Kidney tubule cell (primary cell): ENCODE measurements at regions not wholly inside any gene's neighbourhood (a gene's known extent, or its start where the extent isn't known, plus 50 kb on each side); places are given as distances from the start of the nearest gene placed in this dataset.

Experiments
- DNase-seq: peaks from one replicate; pipeline ENCODE4 v3.0.0-alpha.2; 2018; ENCODE audit warnings: low spot score

DNA sequence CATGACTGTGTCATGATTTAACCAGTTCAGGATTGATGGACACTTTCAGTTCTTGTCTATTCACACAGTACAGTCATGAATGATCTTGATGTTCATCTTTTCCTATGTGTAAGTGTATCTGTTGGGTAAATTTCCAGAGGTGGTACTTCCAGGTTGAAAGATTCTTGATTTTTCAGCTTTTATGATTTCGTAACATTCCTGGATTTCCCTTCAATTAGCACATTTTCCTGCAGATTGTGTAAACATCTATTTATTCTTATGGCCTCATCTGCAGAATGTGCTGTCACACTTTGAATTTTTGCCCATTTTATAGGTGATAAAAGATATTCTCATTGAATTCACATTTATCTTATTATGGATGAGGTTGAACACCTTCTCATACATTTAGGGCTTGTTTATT, 222.0 kb upstream of the FOXQ1 start:
- DNase-seq: no peak

DNA sequence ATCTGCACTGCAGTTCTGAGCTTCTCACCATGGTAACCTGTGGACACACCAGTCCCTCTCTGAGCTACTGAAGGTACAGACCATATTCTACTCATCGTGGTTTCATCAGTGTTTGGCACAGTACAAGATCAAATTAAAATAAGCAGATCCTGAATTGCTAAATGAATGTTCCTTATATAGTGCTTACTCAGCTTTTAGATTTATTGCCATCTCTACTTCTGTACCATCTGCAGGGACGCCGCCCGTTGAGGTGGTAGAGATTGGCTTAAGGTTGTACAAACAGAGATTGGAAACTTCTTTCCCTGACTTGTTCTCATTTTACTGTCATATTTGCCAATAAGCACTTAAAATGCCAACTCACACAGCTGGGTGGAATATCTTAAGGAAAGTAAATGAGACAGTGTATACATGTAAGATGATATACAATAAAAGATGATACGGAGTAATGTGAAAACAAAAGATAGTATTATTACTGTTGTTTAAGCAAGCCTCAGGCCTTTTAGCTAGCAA, 223.4 kb upstream of the FOXQ1 start:
- DNase-seq: no peak

GRCh38 chr6:1087154-1087843, 224.6 kb upstream of the FOXQ1 start:
- DNase-seq: no peak

DNA sequence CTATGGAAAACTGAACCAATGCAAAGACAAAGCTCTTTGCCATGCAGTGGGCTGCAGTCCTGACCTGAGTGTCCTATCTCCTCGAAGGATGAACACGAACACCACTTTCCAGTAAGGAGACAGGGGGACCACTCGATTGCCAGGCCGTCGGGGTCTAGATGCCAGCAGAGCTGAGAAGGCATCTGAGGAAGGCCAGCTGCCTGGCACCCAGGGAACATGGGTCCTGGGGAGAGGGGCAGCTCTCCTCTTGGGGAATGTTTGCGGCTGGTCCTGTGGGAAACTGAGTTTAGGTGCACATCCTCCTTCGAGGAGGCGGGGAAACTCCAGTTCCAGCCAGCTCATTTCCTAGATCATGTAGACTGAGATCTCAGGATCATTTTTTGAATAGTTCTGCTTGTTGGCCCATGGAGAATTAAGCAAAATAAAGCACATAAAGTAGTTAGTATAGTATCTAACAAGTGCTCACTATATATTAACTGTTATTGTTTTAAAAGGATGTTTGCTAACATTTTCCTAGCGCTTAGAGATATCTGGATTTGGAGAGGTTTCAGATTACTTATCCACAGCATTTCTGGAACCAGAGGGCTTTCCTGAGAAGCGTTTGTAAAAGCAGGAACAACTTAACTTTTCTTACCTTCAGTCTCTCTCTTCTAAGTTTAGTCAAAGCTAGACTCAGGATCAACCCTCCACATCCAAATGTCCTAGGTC, 225.3 kb upstream of the FOXQ1 start:
- DNase-seq: no peak

DNA sequence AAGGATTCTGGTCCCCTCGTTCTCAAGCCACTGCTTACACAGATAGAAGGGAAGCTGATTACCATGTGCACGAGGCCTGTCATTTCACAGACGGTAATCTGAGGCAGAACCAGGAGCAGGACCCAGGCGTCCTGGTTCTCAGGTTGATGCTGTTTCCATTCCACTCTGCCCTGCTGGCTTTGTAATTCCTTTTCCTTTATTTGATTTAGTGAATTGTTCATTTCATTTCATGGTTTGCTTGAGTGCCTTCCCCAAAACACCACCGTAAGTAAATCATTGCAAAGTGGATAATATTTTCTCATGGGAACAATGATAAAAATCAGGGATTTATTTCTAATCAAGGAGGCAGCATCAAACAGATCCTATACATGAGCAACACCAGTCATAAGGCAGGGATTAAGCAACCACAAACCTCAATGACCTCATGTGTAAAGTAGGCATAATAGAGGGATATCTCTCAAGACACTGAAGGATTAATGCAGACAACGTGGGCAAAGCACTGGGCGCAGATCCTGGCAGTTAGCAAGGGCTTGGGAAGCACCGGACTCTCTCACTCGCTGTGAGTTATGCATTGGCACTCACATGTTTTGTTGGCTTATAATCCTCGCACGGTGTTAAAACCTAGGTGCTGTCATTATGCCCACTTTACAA, 229.5 kb upstream of the FOXQ1 start:
- DNase-seq: peak; percentile 81

GRCh38 chr6:1081551-1082284, 230.2 kb upstream of the FOXQ1 start:
- peak; percentile 27 for DNase-seq

- DNase-seq: no peak
Measured at GRCh38 chr6:1080453-1081337, 231.2 kb upstream of the FOXQ1 start.

- peak; percentile 71 for DNase-seq
Measured at GRCh38 chr6:1079525-1079924, 232.4 kb upstream of the FOXQ1 start.

GRCh38 chr6:1077478-1078416, 234.2 kb upstream of the FOXQ1 start:
- no peak for DNase-seq

DNA sequence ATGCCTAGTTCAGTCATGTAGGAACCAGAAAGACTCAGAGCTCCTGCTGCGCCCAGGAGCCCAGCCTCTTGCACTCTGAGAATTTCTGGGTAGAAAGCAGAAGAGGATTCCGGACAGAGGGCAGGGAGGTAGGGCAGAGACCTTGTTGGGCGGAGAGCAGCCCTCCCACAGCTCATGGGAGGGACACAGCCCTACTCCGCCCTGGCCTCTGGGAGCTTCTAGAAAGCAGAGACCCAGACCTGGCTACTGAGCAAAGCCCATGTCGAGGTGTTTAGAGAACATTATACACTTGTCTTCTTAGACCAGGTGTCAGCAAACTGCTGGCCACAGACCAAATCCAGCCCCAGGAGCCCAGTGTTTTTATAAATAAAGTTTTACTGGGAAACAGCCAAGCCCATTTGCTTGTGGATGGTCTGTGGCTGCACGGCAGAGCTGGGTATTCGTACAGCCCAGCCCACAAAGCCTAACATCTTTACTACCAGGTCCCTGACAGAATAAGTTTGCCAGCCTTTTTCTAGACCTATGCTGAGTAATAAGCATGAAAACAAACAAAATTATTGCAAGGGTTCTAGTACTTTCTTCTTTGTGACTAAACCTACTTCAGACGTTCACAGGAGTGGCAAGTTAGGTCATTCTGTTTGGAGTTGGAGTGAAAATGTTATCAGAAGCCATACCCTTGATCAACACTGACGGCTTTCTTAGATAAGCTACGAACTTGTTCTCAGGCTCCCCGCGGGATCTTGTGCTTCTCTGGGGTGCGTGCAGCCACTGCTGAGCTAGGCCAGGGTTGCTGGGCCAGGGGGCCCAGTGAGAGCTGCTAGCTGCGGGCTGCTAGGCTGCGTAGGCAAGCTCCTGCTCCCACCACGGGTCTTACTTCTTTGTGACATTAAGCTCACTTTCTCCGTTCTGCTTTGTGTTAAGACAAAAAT, 235.1 kb upstream of the FOXQ1 start:
- DNase-seq: no peak

DNA sequence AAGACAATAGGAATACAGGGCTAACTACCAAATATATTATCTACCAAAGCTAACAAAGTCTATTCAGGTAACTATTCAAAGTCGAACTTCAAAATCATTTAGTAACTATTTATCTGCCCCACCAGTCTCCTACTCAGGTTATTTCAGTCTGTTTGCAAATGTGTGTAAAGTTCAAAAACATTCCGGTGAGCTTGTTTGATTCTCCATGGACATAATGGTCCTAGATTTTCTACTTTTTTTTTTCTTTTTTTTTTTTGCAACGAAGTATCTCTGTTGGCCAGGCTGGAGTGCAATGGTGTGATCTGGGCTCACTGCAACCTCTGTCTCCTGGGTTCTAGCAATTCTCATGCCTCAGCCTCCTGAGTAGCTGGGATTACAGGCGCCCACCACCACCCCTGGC, 236.0 kb upstream of the FOXQ1 start:
- no peak for DNase-seq

- no peak for DNase-seq
Measured at GRCh38 chr6:1075444-1075843, 236.5 kb upstream of the FOXQ1 start.

- DNase-seq: no peak
Measured at GRCh38 chr6:1070085-1070521, 241.8 kb upstream of the FOXQ1 start.

- no peak for DNase-seq
Measured at GRCh38 chr6:1068905-1069304, 243.0 kb upstream of the FOXQ1 start.

GRCh38 chr6:1068068-1068467, 243.8 kb upstream of the FOXQ1 start:
- peak; percentile 73 for DNase-seq

- no peak for DNase-seq
Measured at GRCh38 chr6:1067346-1067745, 244.6 kb upstream of the FOXQ1 start.

DNA sequence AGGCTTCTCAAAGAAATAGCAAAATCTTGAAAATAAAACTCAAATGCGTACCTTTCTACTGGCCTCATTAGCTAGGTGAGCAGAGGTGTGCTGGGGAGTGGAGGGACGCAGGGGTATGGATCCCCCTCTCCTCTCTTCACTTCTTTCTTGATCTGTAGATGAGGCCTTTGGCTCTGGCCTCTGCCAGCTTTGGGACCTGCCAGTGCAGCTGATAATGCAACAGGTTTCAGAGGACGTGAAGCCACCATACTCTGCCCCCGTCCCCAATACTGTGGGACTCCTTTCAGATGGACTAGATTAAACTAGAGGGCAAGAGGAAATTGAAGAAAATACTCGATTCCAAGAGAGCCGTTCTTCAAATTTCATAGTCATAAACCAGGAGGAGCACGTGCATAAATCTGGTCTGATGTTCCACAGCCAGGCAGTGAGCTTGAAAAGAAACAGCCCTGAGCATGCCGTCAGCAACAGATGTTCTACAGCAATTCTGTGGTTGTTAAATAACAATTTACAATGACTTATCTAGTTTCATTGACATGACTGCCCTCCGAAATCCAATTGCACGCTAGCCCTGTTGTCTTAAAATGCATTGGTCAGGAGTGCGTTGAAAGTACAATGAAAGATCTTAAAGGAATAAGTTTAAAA, 245.3 kb upstream of the FOXQ1 start:
- DNase-seq: no peak

DNA sequence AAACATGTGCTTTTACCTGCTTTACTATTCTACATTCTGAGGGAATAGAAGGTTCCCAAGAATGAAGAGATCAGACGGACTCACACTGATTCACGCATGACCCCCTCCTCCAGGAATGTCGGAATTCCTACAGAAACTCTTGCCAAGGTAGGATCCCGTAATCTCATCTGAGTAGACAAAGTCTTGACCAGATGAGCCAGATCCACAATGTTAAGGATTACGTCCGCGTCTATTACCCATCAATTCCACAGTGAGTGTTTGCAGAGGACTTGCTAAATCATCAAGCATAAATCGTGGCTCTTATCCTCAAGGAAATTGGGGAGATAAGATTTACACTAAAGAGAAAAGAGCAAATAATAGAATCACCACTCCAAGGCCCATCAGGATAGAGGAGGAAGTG, 245.9 kb upstream of the FOXQ1 start:
- no peak for DNase-seq
